B cell (primary cell): ENCODE measurements at regions not wholly inside any gene's neighbourhood (a gene's known extent, or its start where the extent isn't known, plus 50 kb on each side); places are given as distances from the start of the nearest gene placed in this dataset.

Experiments used
- ATAC-seq: fragments of 200-7000 bp; cut with Tn5 transposase; one replicate; pipeline ENCODE4 v1.10.0; 2021; ENCODE audit warnings: low read depth, mild to moderate bottlenecking, moderate number of reproducible peaks, moderate library complexity
- CTCF ChIA-PET: fragments of 350-600 bp; sonication (Branson Sonifier 250); formaldehyde crosslinking; loops from one replicate; lab custom pipeline; 2021; ENCODE audit warnings: antibody characterized with exemption, inconsistent platforms; lab: Charles Lee
- POLR2A ChIA-PET: fragments of 350-600 bp; sonication (Branson Sonifier 250); formaldehyde crosslinking; loops from one replicate; lab custom pipeline; 2021; ENCODE audit warnings: antibody characterized with exemption; lab: Charles Lee
- DNase-seq: peaks from one replicate; pipeline ENCODE4 v3.0.0; 2013
- H2AFZ ChIP-seq: 2 replicates; pipeline ENCODE4 v1.6.1; 2012; ENCODE audit warnings: mild to moderate bottlenecking, low read depth, low read length; ENCODE audit not compliant: insufficient read depth, poor library complexity, severe bottlenecking
- H3K27ac ChIP-seq, 2 donors: 1 replicate in 1 of 2; 2 replicates in 1 of 2; pipeline ENCODE4 v1.5.1; 2012 to 2013; ENCODE audit warnings: low read length in 2 of 2, mild to moderate bottlenecking in 2 of 2, moderate library complexity in 1 of 2
- H3K27me3 ChIP-seq, 4 experiments: fragments of 200-600 bp in 1 of 4; sonication (generic) in 1 of 4; replicated peaks in 1 of 4; 1 replicate in 2 of 4; 2 replicates in 2 of 4; pipeline versions ENCODE4 v1.6.1 to v1.7.0; 2013 to 2016; ENCODE audit warnings: low read length in 3 of 4, mild to moderate bottlenecking in 2 of 4, mixed read lengths in 1 of 4, moderate library complexity in 1 of 4; ENCODE audit not compliant: insufficient read depth in 4 of 4, control insufficient read depth in 3 of 4; ENCODE audit errors: control extremely low read depth in 1 of 4
- H3K36me3 ChIP-seq, 2 experiments: replicated peaks in 1 of 2; 1 replicate in 1 of 2; 2 replicates in 1 of 2; pipeline versions ENCODE4 v1.6.1 to v1.7.1; 2013; ENCODE audit warnings: low read length in 1 of 2; ENCODE audit not compliant: insufficient read depth in 2 of 2, control insufficient read depth in 1 of 2; ENCODE audit errors: control extremely low read depth in 1 of 2, extremely low read depth in 1 of 2
- H3K4me1 ChIP-seq, 2 donors: fragments of 200-600 bp in 1 of 2; sonication (generic) in 1 of 2; 1 replicate in 1 of 2; 2 replicates in 1 of 2; pipeline versions ENCODE4 v1.5.1 to v1.6.1; 2013 to 2017; ENCODE audit warnings: low read length in 2 of 2; ENCODE audit not compliant: control insufficient read depth in 2 of 2, insufficient read depth in 2 of 2
- H3K4me2 ChIP-seq: replicated peaks from 2 replicates; pipeline ENCODE3; 2012; ENCODE audit warnings: mild to moderate bottlenecking, low read depth, low read length; ENCODE audit not compliant: poor library complexity, severe bottlenecking
- H3K4me3 ChIP-seq, 5 experiments: fragments of 200-600 bp in 1 of 5; sonication (generic) in 1 of 5; 1 replicate in 3 of 5; 2 replicates in 2 of 5; pipeline versions ENCODE4 v1.5.1 to v1.7.0; 2011 to 2016; ENCODE audit warnings: low read length in 4 of 5, mild to moderate bottlenecking in 4 of 5, low read depth in 2 of 5, control low read depth in 1 of 5, moderate library complexity in 1 of 5; ENCODE audit not compliant: insufficient read depth in 1 of 5; ENCODE audit errors: control extremely low read depth in 1 of 5, extremely low read depth in 1 of 5
- H3K79me2 ChIP-seq: fragments of 200-600 bp; sonication (generic); one replicate; pipeline ENCODE4 v1.6.0; 2016; ENCODE audit warnings: low read length; ENCODE audit not compliant: control insufficient read depth, insufficient read depth
- H3K9ac ChIP-seq: fragments of 200-600 bp; sonication (generic); 2 replicates; pipeline ENCODE4 v1.6.1; 2017; ENCODE audit warnings: mild to moderate bottlenecking, low read length, moderate library complexity
- H3K9me3 ChIP-seq, 3 donors: one replicate each; pipeline versions ENCODE4 v1.6.1 to v1.7.1; 2013; ENCODE audit warnings: low read length in 2 of 3; ENCODE audit not compliant: control insufficient read depth in 2 of 3, insufficient read depth in 1 of 3; ENCODE audit errors: control extremely low read depth in 1 of 3
- H4K20me1 ChIP-seq: 2 replicates; pipeline ENCODE4 v1.6.0; 2012; ENCODE audit warnings: mild to moderate bottlenecking, low read length; ENCODE audit not compliant: insufficient read depth, control insufficient read depth, poor library complexity, severe bottlenecking
- H3K27ac Mint-ChIP-seq: one replicate; pipeline ENCODE4 v1.8.0; 2021; ENCODE audit warnings: mixed read lengths
- H3K27me3 Mint-ChIP-seq: one replicate; pipeline ENCODE4 v1.8.0; 2021; ENCODE audit warnings: mixed read lengths
- H3K4me1 Mint-ChIP-seq: one replicate; pipeline ENCODE4 v1.8.0; 2021; ENCODE audit warnings: mixed read lengths
- H3K4me3 Mint-ChIP-seq: one replicate; pipeline ENCODE4 v1.8.0; 2021; ENCODE audit warnings: mixed read lengths
- H3K9me3 Mint-ChIP-seq: one replicate; pipeline ENCODE4 v1.8.0; 2022; ENCODE audit warnings: mixed read lengths; ENCODE audit not compliant: insufficient read depth
- CTCF ChIP-seq: fragments of 200-600 bp; IDR thresholded peaks from one replicate; pipeline ENCODE4 v1.8.0; 2022; ENCODE audit warnings: antibody characterized with exemption, mild to moderate bottlenecking
- EZH2 ChIP-seq: IDR thresholded peaks from 2 replicates; pipeline ENCODE4 v1.6.1; 2012; ENCODE audit warnings: borderline replicate concordance, low read depth, mild to moderate bottlenecking, moderate library complexity, low read length; ENCODE audit not compliant: insufficient read depth, poor library complexity, severe bottlenecking
- WGBS: methylation state at CpG from one replicate; pipeline ENCODE4 v1.1.5; 2013; ENCODE audit warnings: missing lambda C conversion rate; ENCODE audit not compliant: insufficient coverage; 5-methylcytosine and 5-hydroxymethylcytosine counted together
- intact Hi-C: fragments of 100-400 bp; cut with micrococcal nuclease; formaldehyde crosslinking; loops from one replicate; pipeline ENCODE4 v1.10.0; 2022

DNA sequence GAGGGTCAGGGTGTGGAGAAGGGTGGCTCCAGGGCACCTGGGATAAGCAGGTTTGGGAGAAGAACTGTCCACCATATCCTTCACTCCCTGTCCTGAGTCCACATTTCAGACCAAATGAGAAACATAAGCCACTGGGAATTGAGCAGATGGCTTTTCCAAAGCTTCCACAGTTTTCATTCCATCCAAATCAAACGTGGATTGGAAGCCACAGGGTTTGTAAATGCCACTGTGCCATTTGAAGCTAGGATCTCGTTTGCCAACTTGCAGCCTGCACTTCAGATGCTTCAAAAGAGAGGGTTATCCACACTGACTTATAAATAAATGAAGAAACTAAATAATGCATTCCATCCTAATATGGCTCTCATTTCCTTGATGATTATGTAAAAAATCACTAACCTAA lies 81.5 kb downstream of the UQCRFS1 start:
- DNase-seq (no peak), ATAC-seq (no peak)
- Histone ChIP-seq H2AFZ (no peak overlapping the region), H3K4me2 (no peak overlapping the region), H3K9ac (no peak overlapping the region), H3K9me3 (peaks cover 0 to 27% (median 0%) of the 10 kb centered on the region in 3 donors), H4K20me1 (no peaks in the 10 kb centered on the region), H3K36me3 (no peaks in the 10 kb centered on the region), H3K4me1 (no peaks in the 10 kb centered on the region), H3K4me3 (no peak overlapping the region), H3K27ac (no peak overlapping the region), H3K27me3 (no peaks in the 10 kb centered on the region), H3K79me2 (no peaks in the 10 kb centered on the region)
- Mint-ChIP-seq H3K27me3 (no peaks in the 10 kb centered on the region), H3K27ac (no peak overlapping the region), H3K9me3 (peaks cover 5% of the 10 kb centered on the region), H3K4me3 (no peak overlapping the region), H3K4me1 (no peaks in the 10 kb centered on the region)
- CTCF ChIA-PET: no interaction called here
- no CpG with 5 or more reads among the region's 2 CpGs for WGBS
- intact Hi-C loops: no loop called here
- POLR2A ChIA-PET: no interaction called here
- TF ChIP-seq CTCF (no peak), EZH2 (no peak)

DNA sequence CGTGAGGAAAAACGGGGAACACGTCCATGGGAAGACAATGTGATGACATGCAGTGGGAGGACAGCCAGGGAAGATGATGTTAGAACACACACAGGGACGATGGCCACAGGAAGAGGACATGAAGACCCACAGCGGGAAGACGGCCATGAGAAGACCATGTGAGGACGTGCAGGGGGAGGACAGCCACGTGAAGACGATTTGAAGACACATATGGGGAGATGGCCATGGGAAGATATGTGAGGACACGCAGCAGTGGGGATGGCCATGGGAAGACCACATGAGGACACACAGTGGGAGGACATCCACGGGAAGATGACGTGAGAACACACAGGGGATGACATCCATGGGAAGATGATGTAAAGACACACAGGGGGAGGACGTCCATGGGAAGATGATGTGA lies 83.8 kb downstream of the UQCRFS1 start:
- H3K4me1 ChIP-seq: no peaks in the 10 kb centered on the region
- ATAC-seq: no peak
- H4K20me1 ChIP-seq: no peaks in the 10 kb centered on the region
- ChIA-PET POLR2A (no interaction called here), CTCF (no interaction called here)
- no peaks in the 10 kb centered on the region for H3K79me2 ChIP-seq
- H3K4me1 Mint-ChIP-seq: no peaks in the 10 kb centered on the region
- no peaks in the 10 kb centered on the region for H3K36me3 ChIP-seq
- H3K4me3 Mint-ChIP-seq: no peak overlapping the region
- DNase-seq: no peak
- H3K4me3 ChIP-seq: no peak overlapping the region
- intact Hi-C loops: no loop called here
- no peak overlapping the region for H3K27ac ChIP-seq
- no peak overlapping the region for H2AFZ ChIP-seq
- no peak overlapping the region for H3K4me2 ChIP-seq
- H3K27me3 Mint-ChIP-seq: no peaks in the 10 kb centered on the region
- no peak overlapping the region for H3K27ac Mint-ChIP-seq
- H3K9me3 Mint-ChIP-seq: peaks cover 5% of the 10 kb centered on the region
- 84% methylated on average over 13 of the region's 13 CpGs for WGBS
- H3K27me3 ChIP-seq: no peaks in the 10 kb centered on the region
- H3K9me3 ChIP-seq: peaks cover 0 to 36% (median 0%) of the 10 kb centered on the region in 3 donors
- no peak overlapping the region for H3K9ac ChIP-seq
- no peak for TF ChIP-seq EZH2
